ENCODE measurements at regions not wholly inside any gene's neighbourhood (a gene's known extent, or its start where the extent isn't known, plus 50 kb on each side); places are given as distances from the start of the nearest gene placed in this dataset.
A peak's percentile ranks its signal among the peaks of the same experiment; 100 is the strongest.

DNA sequence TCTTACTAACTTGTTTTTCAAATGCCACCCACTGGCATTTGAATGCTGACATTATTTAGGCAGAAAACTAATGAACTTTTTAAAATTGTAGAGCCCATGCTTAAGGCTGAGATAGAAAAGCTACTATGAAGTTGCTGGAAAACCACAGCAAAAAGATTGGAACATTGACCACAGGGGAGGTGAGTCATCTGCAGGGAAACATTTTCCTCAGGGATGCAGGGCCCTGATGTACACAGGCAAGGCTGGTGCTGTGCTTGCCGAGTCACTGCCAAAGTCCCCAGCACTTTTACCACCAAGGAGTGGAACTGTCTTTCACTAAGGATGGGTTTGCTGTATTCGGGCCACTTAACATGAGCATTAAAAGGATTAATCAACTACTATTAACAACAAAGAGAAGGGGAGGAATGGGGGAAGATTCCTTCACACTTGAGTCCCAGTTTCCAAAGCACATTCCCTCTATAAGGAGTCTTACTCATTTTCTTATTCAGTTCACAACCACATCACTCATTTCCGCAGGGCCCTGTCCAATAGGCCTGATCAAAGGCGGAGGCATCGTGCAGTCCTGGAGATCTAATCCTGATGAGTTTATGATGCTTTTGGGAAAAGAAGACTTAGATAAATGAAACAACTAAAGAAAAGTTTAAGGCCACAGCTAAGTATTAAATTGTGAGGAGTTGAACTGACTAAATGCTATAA lies 202.9 kb upstream of the NPY2R start:
- peak; percentile 80 for DNase-seq (ENCODE audit: low read depth)
- H3K4me3 ChIP-seq (ENCODE audit: low read depth, low read length): no peak overlapping the region
- no peak for TF ChIP-seq CTCF (IDR thresholded peaks at IDR 0.05; ENCODE audit: insufficient read depth, low read length)

- no peak overlapping the region for H3K4me3 ChIP-seq (ENCODE audit: low read depth, low read length)
- TF ChIP-seq CTCF (IDR thresholded peaks at IDR 0.05; ENCODE audit: insufficient read depth, low read length): no peak
Measured at GRCh38 chr4:155007660-155008176, 200.7 kb upstream of the NPY2R start.

GRCh38 chr4:155008389-155008788 lies 200.0 kb upstream of the NPY2R start:
- no peak overlapping the region for H3K4me3 ChIP-seq (ENCODE audit: low read depth, low read length)
- no peak for DNase-seq (ENCODE audit: low read depth)
- TF ChIP-seq CTCF (IDR thresholded peaks at IDR 0.05; ENCODE audit: insufficient read depth, low read length): no peak

More at GRCh38 chr4:155007660-155008176, 200.7 kb upstream of the NPY2R start:
- DNase-seq (ENCODE audit: low read depth): peak; percentile 35

DNA sequence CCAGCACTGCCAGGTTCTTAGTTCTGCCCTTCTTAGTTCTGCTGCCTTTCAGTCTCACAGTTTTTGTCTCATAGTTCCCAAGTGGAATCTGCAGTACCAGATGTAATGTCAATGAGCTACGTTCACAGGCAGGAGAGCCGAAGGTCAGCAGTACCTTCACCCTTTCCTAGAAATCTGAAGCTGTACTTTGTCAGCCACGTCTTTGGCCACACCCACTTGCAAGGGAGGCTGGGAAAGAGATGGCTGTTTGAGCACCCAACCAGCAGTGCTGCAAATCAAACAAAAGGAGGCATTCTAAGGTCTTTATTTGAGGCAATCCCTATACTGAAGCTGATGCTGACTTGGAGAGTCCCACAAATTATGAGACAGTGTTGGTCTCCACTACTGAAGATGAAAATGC lies 199.1 kb upstream of the NPY2R start:
- no peak overlapping the region for H3K4me3 ChIP-seq (ENCODE audit: low read depth, low read length)
- no peak for DNase-seq (ENCODE audit: low read depth)
- no peak for TF ChIP-seq CTCF (IDR thresholded peaks at IDR 0.05; ENCODE audit: insufficient read depth, low read length)

- H3K4me3 ChIP-seq (ENCODE audit: low read depth, low read length): no peak overlapping the region
- TF ChIP-seq CTCF (IDR thresholded peaks at IDR 0.05; ENCODE audit: insufficient read depth, low read length): no peak
- DNase-seq (ENCODE audit: low read depth): no peak
Measured at GRCh38 chr4:155010376-155010775, 198.1 kb upstream of the NPY2R start.

DNA sequence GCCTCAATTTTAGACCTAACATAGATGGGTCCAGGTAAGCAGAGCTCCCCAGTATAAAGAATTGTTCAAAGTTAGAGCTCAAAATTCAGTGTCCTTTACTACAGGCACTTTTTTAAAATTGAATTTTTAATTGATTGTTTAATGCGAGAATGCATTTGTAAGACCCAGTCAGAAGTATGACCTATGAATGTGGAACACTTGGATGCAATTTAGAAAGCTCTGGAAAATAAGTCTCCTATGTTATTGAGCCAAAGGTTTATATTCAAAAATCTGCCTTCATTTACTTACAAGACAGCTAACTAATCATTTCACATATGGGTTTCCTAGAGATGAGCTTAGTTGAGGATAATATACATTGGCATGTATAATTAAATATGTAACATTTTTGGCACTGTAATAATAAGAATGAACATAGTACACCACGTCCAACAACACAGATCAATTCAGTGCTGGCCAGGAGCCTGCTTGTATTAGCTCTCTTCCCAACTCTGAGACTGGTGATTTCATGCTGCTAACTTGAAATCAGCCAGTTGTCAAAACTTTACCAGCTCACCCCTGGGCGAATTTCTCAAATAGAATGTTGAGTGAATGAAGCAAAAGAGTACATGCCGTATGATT lies 197.2 kb upstream of the NPY2R start:
- no peak for TF ChIP-seq CTCF (IDR thresholded peaks at IDR 0.05; ENCODE audit: insufficient read depth, low read length)
- DNase-seq (ENCODE audit: low read depth): no peak
- no peak overlapping the region for H3K4me3 ChIP-seq (ENCODE audit: low read depth, low read length)

Measured in fibroblast of the aortic adventitia (primary cell).